Bronchial epithelial cell (primary cell): ENCODE measurements at regions not wholly inside any gene's neighbourhood (a gene's known extent, or its start where the extent isn't known, plus 50 kb on each side); places are given as distances from the start of the nearest gene placed in this dataset.

Experiments used
- DNase-seq: peaks from one replicate; pipeline ENCODE4 v3.0.0-alpha.2; 2010; ENCODE audit warnings: low read depth
- FAIRE-seq: peaks from 2 replicates; lab custom pipeline; 2011; peaks lifted over from hg19 to GRCh38; lab: Jason Lieb, UNC
- H3K27me3 ChIP-seq: 2 replicates; pipeline ENCODE4 v1.5.1; 2011; ENCODE audit warnings: low read length; ENCODE audit not compliant: control insufficient read depth, insufficient read depth
- H3K36me3 ChIP-seq: 2 replicates; pipeline ENCODE4 v1.5.1; 2011; ENCODE audit warnings: low read length; ENCODE audit not compliant: control insufficient read depth, insufficient read depth
- H3K4me3 ChIP-seq: 2 replicates; pipeline ENCODE4 v1.5.1; 2011; ENCODE audit warnings: mild to moderate bottlenecking, low read depth, low read length, control low read depth
- CTCF ChIP-seq: IDR thresholded peaks from 2 replicates; pipeline ENCODE4 v1.5.1; 2011; ENCODE audit warnings: mild to moderate bottlenecking, moderate library complexity, low read length, control low read depth, inconsistent platforms; ENCODE audit not compliant: insufficient read depth, severe bottlenecking

DNA sequence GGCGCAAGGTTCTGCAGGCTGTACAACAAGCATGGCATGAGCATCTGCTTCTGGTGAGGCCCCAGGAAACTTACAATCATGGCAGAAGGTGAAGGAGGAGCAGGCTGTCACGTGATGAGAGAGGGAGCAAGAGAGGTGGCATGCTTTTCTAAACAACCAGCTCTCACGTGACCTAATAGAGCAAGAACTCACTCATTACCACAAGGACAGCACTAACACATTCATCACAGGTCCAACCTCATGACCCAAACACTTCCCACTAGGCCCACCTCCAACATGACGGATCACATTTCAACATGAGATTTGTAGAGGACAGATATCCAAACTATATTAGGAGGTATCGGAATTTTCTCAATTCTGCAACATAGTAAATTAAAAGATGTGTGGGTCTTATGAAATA is 108.8 kb upstream of the DLX2 start:
- no peak for TF ChIP-seq CTCF
- no peaks in the 10 kb centered on the region for H3K27me3 ChIP-seq
- no peaks in the 10 kb centered on the region for H3K36me3 ChIP-seq
- H3K4me3 ChIP-seq: no peak overlapping the region
- FAIRE-seq (no peak), DNase-seq (peak; percentile 44)

GRCh38 chr2:172213116-172213860 is 110.6 kb upstream of the DLX2 start:
- DNase-seq: no peak
- no peak for TF ChIP-seq CTCF
- Histone ChIP-seq H3K27me3 (no peaks in the 10 kb centered on the region), H3K36me3 (no peaks in the 10 kb centered on the region), H3K4me3 (no peak overlapping the region)
- FAIRE-seq: no peak

DNA sequence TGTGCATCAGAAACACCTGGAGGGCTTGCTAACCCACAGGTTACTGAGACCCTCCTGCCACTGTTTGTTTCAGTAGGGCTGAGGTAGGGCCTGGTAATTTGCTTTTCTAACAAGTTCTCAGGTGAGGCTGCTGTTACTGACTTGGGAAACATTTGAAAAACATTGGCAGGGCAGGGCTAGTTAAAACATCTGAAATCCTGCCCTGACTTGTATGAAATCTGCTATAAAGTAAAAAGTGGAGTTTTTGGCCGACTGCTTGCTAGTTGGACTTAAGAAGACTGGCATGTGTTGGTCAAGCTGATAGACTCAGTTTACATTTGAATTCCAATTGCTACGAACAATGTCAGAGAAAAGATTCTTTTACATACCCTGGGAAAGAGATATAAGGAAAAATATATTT is 111.6 kb upstream of the DLX2 start:
- no peak for TF ChIP-seq CTCF
- FAIRE-seq (no peak), DNase-seq (peak; percentile 87)
- Histone ChIP-seq H3K27me3 (no peaks in the 10 kb centered on the region), H3K36me3 (no peaks in the 10 kb centered on the region), H3K4me3 (no peak overlapping the region)

- Histone ChIP-seq H3K27me3 (no peaks in the 10 kb centered on the region), H3K4me3 (no peak overlapping the region), H3K36me3 (no peaks in the 10 kb centered on the region)
- no peak for FAIRE-seq
- TF ChIP-seq CTCF: no peak
- DNase-seq: peak; percentile 64
Measured at GRCh38 chr2:172215172-172215935, 112.7 kb upstream of the DLX2 start.

DNA sequence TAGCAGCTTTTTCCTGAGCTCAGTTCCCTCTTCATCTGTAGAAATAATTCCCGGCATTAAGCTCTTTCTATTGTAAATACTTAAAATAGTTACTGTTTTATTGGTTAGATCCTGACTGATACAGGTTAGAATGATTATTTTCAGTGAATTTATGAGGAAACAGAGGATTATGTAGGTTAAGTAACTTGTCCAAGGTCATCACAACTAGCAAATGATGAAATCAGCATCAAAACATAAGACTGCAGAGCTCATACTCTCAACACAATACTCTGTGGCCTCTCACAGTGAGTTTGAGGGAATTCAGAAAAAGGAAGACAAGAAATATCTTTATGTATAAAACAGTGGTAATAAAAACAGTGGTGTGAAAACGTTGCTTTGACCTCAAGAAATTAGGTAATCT is 113.2 kb upstream of the DLX2 start:
- DNase-seq (no peak), FAIRE-seq (no peak)
- no peak overlapping the region for H3K4me3 ChIP-seq
- H3K27me3 ChIP-seq: no peaks in the 10 kb centered on the region
- H3K36me3 ChIP-seq: no peaks in the 10 kb centered on the region
- TF ChIP-seq CTCF: no peak
